SU-DHL-6 (cell line): ENCODE measurements at regions not wholly inside any gene's neighbourhood (a gene's known extent, or its start where the extent isn't known, plus 50 kb on each side); places are given as distances from the start of the nearest gene placed in this dataset.

Experiments
- CTCF ChIP-seq: fragments of 200-600 bp; sonication (generic); IDR thresholded peaks from one replicate; pipeline ENCODE4 v1.5.1; 2017; ENCODE audit warnings: antibody characterized with exemption, mild to moderate bottlenecking, low read length, moderate library complexity; ENCODE audit not compliant: insufficient read depth, poor library complexity, severe bottlenecking
- EZH2phosphoT487 ChIP-seq: fragments of 200-600 bp; sonication (generic), shearing (Covaris generic); conservative IDR thresholded peaks from 2 replicates; pipeline ENCODE4 v1.6.1; 2018; ENCODE audit warnings: mild to moderate bottlenecking, antibody characterized with exemption, low read length, moderate library complexity, mixed read lengths

GRCh38 chr15:99445272-99445850, 120.4 kb upstream of the MEF2A start:
- TF ChIP-seq CTCF = no peak
- no peak for TF ChIP-seq EZH2phosphoT487
